HG02870 (cell line): ENCODE measurements at regions not wholly inside any gene's neighbourhood (a gene's known extent, or its start where the extent isn't known, plus 50 kb on each side); places are given as distances from the start of the nearest gene placed in this dataset.
"Not testable (repeated sequence)": the region's sequence is repeated elsewhere in the genome, so short reads cannot be mapped to it uniquely, and the experiment has no call there.

Experiments
- ATAC-seq: cut with Tn5 transposase; IDR thresholded peaks from one replicate; pipeline ENCODE4 v1.9.1; 2021; ENCODE audit warnings: mild to moderate bottlenecking, moderate library complexity; ENCODE audit not compliant: unreplicated experiment

GRCh38 chr2:87500951-87501350, 246.9 kb upstream of the PLGLB2 start:
- not testable (repeated sequence) for ATAC-seq

- not testable (repeated sequence) for ATAC-seq
These were observed 244.9 kb upstream of the PLGLB2 start for GRCh38 chr2:87502948-87503347.

DNA sequence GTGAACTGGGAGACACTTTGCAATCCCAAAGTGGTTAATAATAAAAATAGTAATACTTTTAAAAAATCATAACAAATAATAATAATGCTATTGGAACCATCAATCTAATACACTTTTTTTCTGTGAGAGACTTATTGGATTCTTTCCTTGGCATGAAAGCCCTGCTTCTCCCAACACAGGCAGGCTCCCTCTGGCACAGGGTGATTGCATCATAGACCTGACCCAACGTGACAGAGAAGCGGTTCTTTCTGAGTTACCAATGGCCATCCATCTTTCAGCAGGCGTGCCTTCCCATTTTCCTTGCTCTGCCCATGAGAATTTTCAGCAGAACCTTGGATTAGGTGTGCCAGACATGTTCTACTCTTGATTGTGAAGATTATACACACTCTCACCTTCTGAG, 242.6 kb upstream of the PLGLB2 start:
- not testable (repeated sequence) for ATAC-seq

- not testable (repeated sequence) for ATAC-seq
These were observed 242.0 kb upstream of the PLGLB2 start for GRCh38 chr2:87505909-87506308.

GRCh38 chr2:87507378-87508348, 240.2 kb upstream of the PLGLB2 start:
- ATAC-seq, result not testable (repeated sequence)

GRCh38 chr2:87511195-87511778, 236.6 kb upstream of the PLGLB2 start:
- ATAC-seq, result not testable (repeated sequence)

DNA sequence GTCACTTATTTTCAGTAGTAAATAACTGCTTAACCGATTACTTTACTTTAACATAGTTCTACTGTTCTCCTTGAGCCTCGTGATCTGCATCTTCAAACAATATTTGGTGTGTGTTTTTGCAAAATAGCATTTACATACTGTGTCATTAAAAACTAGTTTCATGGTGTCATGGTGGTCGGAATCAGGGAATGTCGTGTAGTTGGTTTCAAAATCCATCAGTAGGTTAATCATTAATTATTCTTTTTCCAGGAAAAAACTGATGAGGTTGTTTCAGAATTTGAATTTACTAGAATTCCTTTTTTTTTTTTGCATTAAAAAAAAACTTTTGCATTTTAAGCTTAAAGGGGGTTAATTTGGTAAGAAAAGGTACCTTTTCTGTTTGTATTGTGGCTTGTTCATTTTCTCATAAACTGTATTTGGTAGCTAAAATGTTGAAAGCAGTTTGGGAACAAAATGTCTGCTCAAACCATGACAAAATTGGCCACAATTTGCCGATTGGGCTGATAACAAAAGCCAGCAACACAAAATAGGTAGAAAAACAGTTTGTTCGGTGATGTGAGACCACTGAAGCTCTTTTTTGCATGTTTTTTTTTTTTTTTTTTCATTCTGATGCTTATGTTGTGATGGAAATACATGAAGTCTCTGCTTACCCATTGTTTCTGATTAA, 234.9 kb upstream of the PLGLB2 start:
- not testable (repeated sequence) for ATAC-seq

DNA sequence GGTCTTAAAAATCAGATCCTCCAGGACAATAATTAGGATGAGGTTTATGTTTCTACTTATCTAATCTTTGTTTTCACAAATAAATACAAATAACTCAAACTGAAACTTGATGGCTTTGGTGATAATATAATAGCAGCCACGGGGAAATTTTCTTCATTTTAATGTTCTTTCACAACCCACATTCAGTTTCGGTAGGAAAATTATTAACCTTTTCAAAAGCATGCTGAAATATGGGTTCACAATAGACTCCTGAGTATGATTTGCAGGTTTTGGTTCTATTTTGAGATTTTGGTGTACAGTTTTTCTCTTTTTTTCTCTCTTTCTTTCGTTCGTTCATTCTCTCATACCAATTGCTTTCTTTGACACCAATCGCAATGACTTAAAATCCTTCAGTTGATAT, 233.9 kb upstream of the PLGLB2 start:
- peak; percentile 50 for ATAC-seq

DNA sequence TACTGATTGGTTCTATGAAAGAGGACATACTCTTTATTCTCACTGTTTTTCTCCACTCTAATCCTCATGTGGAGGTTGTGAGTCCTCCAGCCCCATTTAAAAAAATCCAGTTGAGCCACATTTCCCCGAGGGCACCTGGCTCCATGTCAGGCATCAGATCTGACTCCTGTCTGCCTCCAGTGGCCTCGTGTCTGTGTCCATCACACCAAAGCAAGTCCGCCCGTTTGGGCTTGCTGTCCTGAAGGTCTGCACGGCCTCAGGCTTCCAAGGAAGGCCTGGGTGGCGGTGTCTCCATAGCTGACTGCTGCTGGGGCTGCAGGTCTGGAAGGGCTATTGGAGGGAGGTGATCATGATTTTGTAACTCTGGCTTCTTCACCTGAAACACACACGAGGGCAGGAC, 233.4 kb upstream of the PLGLB2 start:
- ATAC-seq, result not testable (repeated sequence)

DNA sequence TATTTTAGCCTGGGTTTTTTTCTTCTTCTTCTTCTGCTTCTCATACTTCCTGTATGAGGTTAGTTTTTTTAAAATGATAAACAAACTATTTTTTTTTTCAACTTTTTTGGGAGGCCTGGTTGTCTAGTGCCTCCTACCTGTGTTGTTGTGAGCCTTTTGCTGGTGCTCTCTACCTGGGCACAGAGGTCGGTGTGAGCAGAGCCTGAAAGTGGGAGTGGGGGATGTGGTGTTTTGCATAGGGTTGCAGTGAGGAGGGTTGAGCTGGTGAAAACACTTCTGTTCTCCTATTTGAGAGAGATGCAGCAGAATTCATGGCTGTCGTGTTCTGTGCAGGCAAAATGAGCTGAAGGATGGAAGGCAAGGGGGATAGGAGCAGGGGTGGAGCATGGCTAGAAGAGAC, 232.7 kb upstream of the PLGLB2 start:
- ATAC-seq, result not testable (repeated sequence)

DNA sequence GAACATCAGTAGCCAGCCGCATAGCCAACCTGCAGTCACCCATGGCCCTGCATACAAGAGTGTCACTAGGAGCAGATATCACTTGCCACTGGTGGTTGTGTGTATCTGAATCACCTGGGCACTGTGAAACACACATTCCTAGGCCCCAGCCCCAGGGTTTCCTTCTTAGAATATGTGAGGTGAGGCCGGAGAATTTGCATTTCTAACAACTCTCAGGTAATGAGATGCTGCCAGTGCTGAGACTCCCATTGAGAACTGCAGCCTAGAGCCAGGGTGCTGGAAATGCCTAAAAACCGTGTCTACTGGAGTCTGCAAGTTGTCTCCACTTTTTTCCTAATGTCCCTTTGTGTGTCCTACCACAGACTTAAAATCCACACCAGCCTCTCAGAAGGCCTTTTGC, 232.0 kb upstream of the PLGLB2 start:
- not testable (repeated sequence) for ATAC-seq

GRCh38 chr2:87516369-87516967, 231.4 kb upstream of the PLGLB2 start:
- not testable (repeated sequence) for ATAC-seq

GRCh38 chr2:87517438-87517837, 230.4 kb upstream of the PLGLB2 start:
- not testable (repeated sequence) for ATAC-seq

- ATAC-seq, result not testable (repeated sequence)
These were observed 229.8 kb upstream of the PLGLB2 start for GRCh38 chr2:87518066-87518465.

DNA sequence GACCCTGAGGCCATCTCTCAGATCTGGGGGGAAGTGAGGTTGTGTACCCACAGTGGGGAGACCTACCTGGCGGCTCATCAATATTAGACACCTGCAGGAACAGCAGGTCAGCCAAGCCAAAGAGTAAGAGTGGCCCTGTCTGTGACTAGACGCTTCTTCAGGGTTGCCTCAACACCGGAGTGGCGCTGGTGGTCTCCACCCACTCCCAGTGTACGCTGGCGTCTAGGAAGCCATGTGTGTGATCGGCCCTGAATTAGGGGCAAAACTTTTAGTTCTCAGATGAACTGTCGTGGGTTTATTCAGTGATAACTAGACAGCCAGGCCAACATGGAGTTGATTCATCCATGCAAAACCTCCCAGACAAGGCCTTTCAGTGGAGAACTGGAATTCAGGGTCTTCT, 229.3 kb upstream of the PLGLB2 start:
- not testable (repeated sequence) for ATAC-seq

- not testable (repeated sequence) for ATAC-seq
These were observed 228.5 kb upstream of the PLGLB2 start for GRCh38 chr2:87519158-87520011.

- peak; percentile 38 for ATAC-seq
These were observed 226.8 kb upstream of the PLGLB2 start for GRCh38 chr2:87521057-87521456.

GRCh38 chr2:87521489-87521888, 226.4 kb upstream of the PLGLB2 start:
- ATAC-seq, result not testable (repeated sequence)

DNA sequence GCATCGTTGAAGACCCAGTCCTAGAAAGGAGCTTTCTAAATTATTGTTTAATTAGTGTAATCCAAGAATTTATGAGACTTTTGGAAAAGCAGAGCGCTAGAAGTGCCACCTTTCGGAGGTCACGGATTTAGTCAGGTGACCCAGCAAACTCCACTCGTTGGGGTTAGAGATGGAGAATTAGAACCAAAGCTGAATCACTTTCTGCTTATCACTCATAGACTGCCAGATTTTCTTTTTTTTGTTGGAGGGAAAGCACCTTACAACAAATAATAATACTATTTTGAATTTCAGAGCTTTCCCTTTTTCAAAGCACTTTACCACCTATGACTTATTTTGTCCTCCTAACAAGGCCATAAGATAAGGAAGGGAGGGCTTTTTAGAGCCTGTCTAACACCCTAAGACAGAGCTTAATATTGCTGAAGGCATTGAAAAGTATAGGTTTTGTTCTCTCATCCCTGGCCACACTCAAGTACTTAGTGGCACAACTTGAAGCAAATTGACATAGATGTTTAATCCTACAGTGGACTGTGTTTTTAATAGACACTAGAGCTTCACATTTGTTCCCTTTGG, 223.2 kb upstream of the PLGLB2 start:
- ATAC-seq, result peak; percentile 46

- peak; percentile 61 for ATAC-seq
These were observed 222.3 kb upstream of the PLGLB2 start for GRCh38 chr2:87525497-87525991.
